ENCODE measurements at regions not wholly inside any gene's neighbourhood (a gene's known extent, or its start where the extent isn't known, plus 50 kb on each side); places are given as distances from the start of the nearest gene placed in this dataset.
A peak's percentile ranks its signal among the peaks of the same experiment; 100 is the strongest.

DNA sequence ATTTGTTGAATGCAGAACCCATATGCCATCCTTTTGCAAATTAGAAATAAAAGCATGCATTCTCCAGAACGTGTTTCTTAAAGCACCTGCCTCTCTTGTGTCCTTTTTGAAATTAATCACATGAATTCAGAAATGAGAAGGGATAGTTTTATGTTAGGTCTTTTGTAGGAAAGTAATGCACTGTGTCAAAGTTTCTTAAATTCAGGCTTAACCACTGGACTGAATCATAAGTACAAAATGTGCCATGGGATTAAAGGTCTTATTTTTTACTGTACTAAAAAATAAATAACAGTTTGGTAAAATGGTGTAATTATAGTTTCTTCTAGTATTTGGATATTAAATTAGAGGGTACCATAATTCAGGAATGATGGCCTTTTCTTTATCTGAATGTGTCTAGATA, 290.1 kb upstream of the USP25 start:
- H3K9me3 ChIP-seq (ENCODE audit: insufficient read depth, low read depth, low read length) = no peaks in the 10 kb centered on the region
- H3K4me3 ChIP-seq (ENCODE audit: low read length, poor library complexity, severe bottlenecking) = no peak overlapping the region
- no peaks in the 10 kb centered on the region for H4K20me1 ChIP-seq (ENCODE audit: insufficient read depth, low read length, poor library complexity, severe bottlenecking)
- H2AFZ ChIP-seq (ENCODE audit: low read length) = no peak overlapping the region
- no peaks in the 10 kb centered on the region for H3K79me2 ChIP-seq (ENCODE audit: insufficient read depth, low read length)
- peaks cover 3% of the 10 kb centered on the region; the same call in 1 of the 2 replicates for H3F3A ChIP-seq (ENCODE audit: low read depth)
- peaks cover 36% of the 10 kb centered on the region for H3K4me1 ChIP-seq (ENCODE audit: insufficient read depth, low read length, poor library complexity, severe bottlenecking)
- TF ChIP-seq EZH2phosphoT487 (IDR thresholded peaks at IDR 0.05; ENCODE audit: borderline replicate concordance) = no peak
- TF ChIP-seq, protein P1, sequence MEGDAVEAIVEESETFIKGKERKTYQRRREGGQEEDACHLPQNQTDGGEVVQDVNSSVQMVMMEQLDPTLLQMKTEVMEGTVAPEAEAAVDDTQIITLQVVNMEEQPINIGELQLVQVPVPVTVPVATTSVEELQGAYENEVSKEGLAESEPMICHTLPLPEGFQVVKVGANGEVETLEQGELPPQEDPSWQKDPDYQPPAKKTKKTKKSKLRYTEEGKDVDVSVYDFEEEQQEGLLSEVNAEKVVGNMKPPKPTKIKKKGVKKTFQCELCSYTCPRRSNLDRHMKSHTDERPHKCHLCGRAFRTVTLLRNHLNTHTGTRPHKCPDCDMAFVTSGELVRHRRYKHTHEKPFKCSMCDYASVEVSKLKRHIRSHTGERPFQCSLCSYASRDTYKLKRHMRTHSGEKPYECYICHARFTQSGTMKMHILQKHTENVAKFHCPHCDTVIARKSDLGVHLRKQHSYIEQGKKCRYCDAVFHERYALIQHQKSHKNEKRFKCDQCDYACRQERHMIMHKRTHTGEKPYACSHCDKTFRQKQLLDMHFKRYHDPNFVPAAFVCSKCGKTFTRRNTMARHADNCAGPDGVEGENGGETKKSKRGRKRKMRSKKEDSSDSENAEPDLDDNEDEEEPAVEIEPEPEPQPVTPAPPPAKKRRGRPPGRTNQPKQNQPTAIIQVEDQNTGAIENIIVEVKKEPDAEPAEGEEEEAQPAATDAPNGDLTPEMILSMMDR (conservative IDR thresholded peaks at IDR 0.05; ENCODE audit: low read length) = no peak
- no peaks in the 10 kb centered on the region for H3K9me2 ChIP-seq (replicated peaks; ENCODE audit: low read depth, low read length)
- H3K4me2 ChIP-seq (ENCODE audit: low read depth, low read length, poor library complexity, severe bottlenecking) = no peak overlapping the region
- H3K27me3 ChIP-seq (ENCODE audit: insufficient read depth, low read length, poor library complexity, severe bottlenecking) = no peaks in the 10 kb centered on the region
- no peak overlapping the region for H3K9ac ChIP-seq (ENCODE audit: low read depth, low read length, poor library complexity, severe bottlenecking)
- H3K36me3 ChIP-seq (ENCODE audit: insufficient read depth, low read length) = no peaks in the 10 kb centered on the region

DNA sequence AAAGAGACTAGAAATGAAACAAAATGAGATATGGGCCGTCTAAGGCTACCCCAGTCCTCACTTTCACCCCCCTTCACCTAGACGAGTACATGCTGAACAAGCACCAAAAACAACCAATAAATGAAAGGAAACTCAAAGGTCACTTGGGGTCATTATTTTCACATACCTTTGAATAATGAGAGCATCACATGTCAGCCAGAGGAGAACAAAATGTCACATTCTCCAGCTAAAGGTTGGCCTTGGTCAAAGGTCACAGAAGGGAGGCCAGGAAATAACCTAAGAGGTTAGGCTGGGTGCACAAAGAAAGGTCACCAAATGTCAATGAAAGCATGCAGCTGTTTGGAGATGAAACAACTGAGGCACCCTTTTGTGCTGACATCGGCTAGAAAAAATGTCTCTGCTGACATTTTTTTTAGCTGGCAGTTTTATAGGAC, 288.7 kb upstream of the USP25 start:
- peaks cover 39% of the 10 kb centered on the region for H3K4me1 ChIP-seq (ENCODE audit: insufficient read depth, low read length, poor library complexity, severe bottlenecking)
- no peaks in the 10 kb centered on the region for H3K9me3 ChIP-seq (ENCODE audit: insufficient read depth, low read depth, low read length)
- H3K9me2 ChIP-seq (replicated peaks; ENCODE audit: low read depth, low read length) = no peaks in the 10 kb centered on the region
- peaks cover 3% of the 10 kb centered on the region; the same call in 1 of the 2 replicates for H3F3A ChIP-seq (ENCODE audit: low read depth)
- no peaks in the 10 kb centered on the region for H3K79me2 ChIP-seq (ENCODE audit: insufficient read depth, low read length)
- 0 out of 2 replicates have a peak overlapping the region, but pooled peaks have one; percentile 1 for H2AFZ ChIP-seq (ENCODE audit: low read length)
- no peak overlapping the region for H3K4me3 ChIP-seq (ENCODE audit: low read length, poor library complexity, severe bottlenecking)
- TF ChIP-seq, protein P1 (conservative IDR thresholded peaks at IDR 0.05; ENCODE audit: low read length) = no peak
- TF ChIP-seq EZH2phosphoT487 (IDR thresholded peaks at IDR 0.05; ENCODE audit: borderline replicate concordance) = no peak
- no peaks in the 10 kb centered on the region for H3K36me3 ChIP-seq (ENCODE audit: insufficient read depth, low read length)
- no peaks in the 10 kb centered on the region for H4K20me1 ChIP-seq (ENCODE audit: insufficient read depth, low read length, poor library complexity, severe bottlenecking)
- no peak overlapping the region for H3K9ac ChIP-seq (ENCODE audit: low read depth, low read length, poor library complexity, severe bottlenecking)
- no peak overlapping the region for H3K4me2 ChIP-seq (ENCODE audit: low read depth, low read length, poor library complexity, severe bottlenecking)
- no peaks in the 10 kb centered on the region for H3K27me3 ChIP-seq (ENCODE audit: insufficient read depth, low read length, poor library complexity, severe bottlenecking)

DNA sequence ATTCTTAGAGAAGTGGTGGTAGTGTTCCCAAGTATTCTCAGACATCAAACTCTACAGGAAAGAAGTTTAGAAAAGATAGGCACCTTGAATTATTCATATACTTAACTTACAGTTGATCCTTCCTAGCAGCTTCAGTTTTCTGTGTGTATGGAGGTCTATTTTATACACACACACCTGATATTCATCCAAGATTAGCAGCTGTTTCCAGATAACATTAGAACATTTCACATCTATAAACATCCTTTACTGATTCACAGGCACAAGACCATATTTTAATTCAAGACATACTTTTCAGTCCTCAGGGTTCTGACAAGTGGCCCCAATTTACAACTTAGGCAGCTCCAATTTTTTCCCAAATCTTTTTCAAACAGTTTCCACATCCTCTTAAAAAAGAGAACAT, 287.8 kb upstream of the USP25 start:
- H3K4me3 ChIP-seq (ENCODE audit: low read length, poor library complexity, severe bottlenecking) = no peak overlapping the region
- no peaks in the 10 kb centered on the region for H4K20me1 ChIP-seq (ENCODE audit: insufficient read depth, low read length, poor library complexity, severe bottlenecking)
- TF ChIP-seq, protein P1 (conservative IDR thresholded peaks at IDR 0.05; ENCODE audit: low read length) = no peak
- TF ChIP-seq EZH2phosphoT487 (IDR thresholded peaks at IDR 0.05; ENCODE audit: borderline replicate concordance) = no peak
- no peaks in the 10 kb centered on the region for H3K9me3 ChIP-seq (ENCODE audit: insufficient read depth, low read depth, low read length)
- H3K4me2 ChIP-seq (ENCODE audit: low read depth, low read length, poor library complexity, severe bottlenecking) = no peak overlapping the region
- peaks cover 3% of the 10 kb centered on the region; the same call in 1 of the 2 replicates for H3F3A ChIP-seq (ENCODE audit: low read depth)
- no peaks in the 10 kb centered on the region for H3K27me3 ChIP-seq (ENCODE audit: insufficient read depth, low read length, poor library complexity, severe bottlenecking)
- H3K9ac ChIP-seq (ENCODE audit: low read depth, low read length, poor library complexity, severe bottlenecking) = peak overlapping the region; percentile 20
- H2AFZ ChIP-seq (ENCODE audit: low read length) = peak overlapping the region; percentile 1; the same call in 1 of the 2 replicates
- peaks cover 41% of the 10 kb centered on the region for H3K4me1 ChIP-seq (ENCODE audit: insufficient read depth, low read length, poor library complexity, severe bottlenecking)
- H3K9me2 ChIP-seq (replicated peaks; ENCODE audit: low read depth, low read length) = no peaks in the 10 kb centered on the region
- no peaks in the 10 kb centered on the region for H3K36me3 ChIP-seq (ENCODE audit: insufficient read depth, low read length)
- no peaks in the 10 kb centered on the region for H3K79me2 ChIP-seq (ENCODE audit: insufficient read depth, low read length)
